Common myeloid progenitor, CD34-positive (primary cell): ENCODE measurements at regions not wholly inside any gene's neighbourhood (a gene's known extent, or its start where the extent isn't known, plus 50 kb on each side); places are given as distances from the start of the nearest gene placed in this dataset.
A peak's percentile ranks its signal among the peaks of the same experiment; 100 is the strongest.

Experiments
- CTCF ChIA-PET: fragments of 350-600 bp; sonication (Branson Sonifier 250); formaldehyde crosslinking; loops from one replicate; lab custom pipeline; 2021; ENCODE audit warnings: antibody characterized with exemption; lab: Charles Lee
- POLR2A ChIA-PET: fragments of 350-600 bp; sonication (Branson Sonifier 250); formaldehyde crosslinking; loops from one replicate; lab custom pipeline; 2021; ENCODE audit warnings: antibody characterized with exemption; lab: Charles Lee
- DNase-seq, 3 donors: peaks; one replicate each; pipeline versions ENCODE4 v3.0.0 to v3.0.0-alpha.2; 2013
- H3K27ac ChIP-seq, 2 experiments: 1 replicate in 1 of 2; 2 replicates in 1 of 2; pipeline ENCODE4 v1.7.0; 2013; ENCODE audit warnings: inconsistent platforms in 2 of 2, low read length in 2 of 2, mild to moderate bottlenecking in 2 of 2, low read depth in 1 of 2, moderate library complexity in 1 of 2; ENCODE audit not compliant: severe bottlenecking in 2 of 2, insufficient read depth in 1 of 2, poor library complexity in 1 of 2
- H3K27me3 ChIP-seq, 5 experiments: replicated peaks in 2 of 5; 1 replicate in 3 of 5; 2 replicates in 2 of 5; pipeline versions ENCODE4 v1.6.1 to v1.7.0; 2013; ENCODE audit warnings: low read length in 4 of 5, mild to moderate bottlenecking in 2 of 5, moderate library complexity in 2 of 5, inconsistent platforms in 1 of 5; ENCODE audit not compliant: insufficient read depth in 5 of 5, control insufficient read depth in 4 of 5
- H3K36me3 ChIP-seq, 4 experiments: 1 replicate in 2 of 4; 2 replicates in 2 of 4; pipeline versions ENCODE4 v1.6.1 to v1.7.0; 2013; ENCODE audit warnings: low read length in 3 of 4, control low read depth in 1 of 4, mild to moderate bottlenecking in 1 of 4; ENCODE audit not compliant: control insufficient read depth in 4 of 4, insufficient read depth in 4 of 4
- H3K4me1 ChIP-seq, 4 experiments: 1 replicate in 3 of 4; 2 replicates in 1 of 4; pipeline versions ENCODE4 v1.6.1 to v1.7.1; 2013; ENCODE audit warnings: low read length in 3 of 4, mild to moderate bottlenecking in 3 of 4, control low read depth in 1 of 4, inconsistent platforms in 1 of 4, moderate library complexity in 1 of 4; ENCODE audit not compliant: control insufficient read depth in 4 of 4, insufficient read depth in 4 of 4; ENCODE audit errors: control extremely low read depth in 1 of 4
- H3K4me3 ChIP-seq, 7 experiments: 1 replicate in 4 of 7; 2 replicates in 3 of 7; pipeline versions ENCODE4 v1.5.1 to v1.7.0; 2013; ENCODE audit warnings: mild to moderate bottlenecking in 7 of 7, low read length in 6 of 7, moderate library complexity in 6 of 7, inconsistent platforms in 2 of 7, low read depth in 2 of 7, control low read depth in 1 of 7; ENCODE audit not compliant: insufficient read depth in 4 of 7, control insufficient read depth in 1 of 7; ENCODE audit errors: extremely low read depth in 1 of 7
- H3K9me3 ChIP-seq, 5 experiments: 1 replicate in 4 of 5; 2 replicates in 1 of 5; pipeline versions ENCODE4 v1.6.1 to v1.7.1; 2013; ENCODE audit warnings: low read length in 4 of 5, mild to moderate bottlenecking in 2 of 5, inconsistent platforms in 1 of 5, low read depth in 1 of 5, moderate library complexity in 1 of 5; ENCODE audit not compliant: control insufficient read depth in 4 of 5, insufficient read depth in 2 of 5; ENCODE audit errors: control extremely low read depth in 1 of 5
- WGBS: methylation state at CpG from one replicate; pipeline ENCODE4 v1.1.5; 2013; ENCODE audit not compliant: insufficient coverage; 5-methylcytosine and 5-hydroxymethylcytosine counted together

DNA sequence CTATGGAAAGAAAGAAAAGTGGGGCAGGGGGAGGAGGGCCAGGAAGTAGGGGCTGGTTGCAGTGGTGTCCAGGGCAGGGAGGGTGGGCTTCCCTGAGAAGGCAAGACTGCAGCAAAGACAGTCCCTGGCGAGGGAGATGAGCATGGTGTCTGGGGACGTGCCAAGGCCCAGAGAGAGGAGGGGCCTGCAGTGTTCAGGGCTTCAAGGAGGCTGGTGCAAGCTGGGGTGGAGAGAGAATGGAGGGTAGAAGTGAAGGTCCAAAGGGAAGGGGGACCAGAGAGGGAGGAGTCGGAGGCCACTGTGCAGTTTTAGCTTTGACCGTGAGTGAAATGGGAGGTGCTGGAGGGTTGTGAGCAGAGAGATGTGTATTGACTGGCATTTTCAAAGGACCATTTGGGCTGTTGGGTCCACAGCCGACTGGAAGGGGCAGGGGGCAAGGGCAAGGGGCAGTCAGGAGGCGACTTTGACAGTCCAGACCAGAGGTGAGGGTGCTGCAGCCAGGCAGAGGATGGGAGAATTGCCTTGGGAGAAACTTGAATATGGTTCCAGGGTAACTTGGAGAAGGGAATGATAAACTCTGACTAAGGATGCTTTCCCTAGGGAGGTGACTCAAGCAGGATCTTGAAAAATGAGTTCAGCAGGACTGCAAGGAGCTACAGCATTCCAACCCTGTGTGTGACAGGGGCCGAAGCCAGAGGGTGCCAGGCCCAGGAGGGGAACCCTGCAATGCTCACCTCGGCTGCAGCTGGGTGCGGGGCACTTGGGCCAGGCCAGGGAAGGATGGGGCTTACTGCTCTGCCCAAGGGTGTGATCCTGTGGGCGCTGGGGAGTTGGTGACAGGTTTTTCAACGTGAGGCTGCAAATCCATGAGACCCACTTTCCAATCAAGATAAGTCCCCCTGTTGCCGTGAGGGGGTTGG lies 177.1 kb upstream of the HAAO start:
- Histone ChIP-seq H3K27me3 (no peaks in the 10 kb centered on the region), H3K9me3 (peaks cover 0 to 3% (median 0%) of the 10 kb centered on the region in 5 experiments), H3K36me3 (peaks cover 0 to 39% (median 4%) of the 10 kb centered on the region in 4 experiments), H3K4me1 (peaks cover 15 to 93% (median 79%) of the 10 kb centered on the region in 4 experiments), H3K27ac (peak overlapping the region; percentile 91 to 94), H3K4me3 (peak overlapping the region in 2 of 7 experiments; percentile 3 to 25)
- CTCF ChIA-PET, result interaction anchor here (0.8 to 9.9 kb wide), 8 partner anchors 16 to 515 kb away, joined by 3 to 87 read pairs (median 4); partner anchors contain the start of gene ZFP36L2
- 78% methylated on average over 10 of the region's 12 CpGs for WGBS
- POLR2A ChIA-PET, result interaction anchor here (1.0 to 2.4 kb wide), 3 partner anchors 8 to 42 kb away, joined by 3 to 12 read pairs (median 7); no protein-coding TSS in a partner anchor
- peak in 1 of 3 donors; percentile 48 for DNase-seq

DNA sequence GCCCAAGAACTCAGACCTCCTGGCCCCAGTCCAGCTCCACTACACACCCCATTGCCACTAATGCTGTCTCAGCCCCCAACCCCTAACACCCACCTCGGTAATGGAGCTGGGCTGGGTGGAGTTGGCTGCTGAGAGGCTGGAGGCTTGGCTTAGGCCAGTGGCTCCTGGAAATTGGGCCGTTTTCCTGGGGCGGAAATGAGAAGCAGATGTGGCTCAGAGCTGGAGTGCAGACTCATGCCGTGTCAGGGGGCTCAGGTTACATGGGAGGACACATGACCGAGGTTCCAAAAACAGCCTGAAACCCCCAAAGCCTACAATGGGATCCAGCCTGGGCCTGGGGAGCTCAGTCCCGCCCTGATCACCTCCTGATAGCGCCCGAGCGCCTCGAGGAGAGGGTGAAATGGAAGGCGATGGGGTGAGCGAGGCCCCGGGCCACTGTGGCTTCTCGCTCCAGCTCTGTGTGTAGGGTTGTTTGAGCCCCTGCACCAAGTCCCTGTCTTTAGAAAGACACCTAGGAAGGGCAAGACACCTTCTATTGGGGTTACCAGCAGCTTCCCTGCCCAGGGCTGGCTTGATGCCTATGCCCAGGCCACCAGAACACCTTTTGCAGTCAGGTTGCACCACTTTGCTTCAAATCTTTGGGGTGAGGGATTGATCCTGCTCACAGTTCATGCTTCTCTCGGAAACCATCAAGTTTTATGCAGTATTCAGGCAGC lies 175.7 kb upstream of the HAAO start:
- 7% methylated on average over 12 of the region's 15 CpGs for WGBS
- Histone ChIP-seq H3K36me3 (peaks cover 0 to 34% (median 4%) of the 10 kb centered on the region in 4 experiments), H3K9me3 (peaks cover 0 to 3% (median 0%) of the 10 kb centered on the region in 5 experiments), H3K4me3 (peak overlapping the region in 2 of 7 experiments; percentile 11 to 44), H3K27me3 (no peaks in the 10 kb centered on the region), H3K27ac (peak overlapping the region; percentile 91 to 94), H3K4me1 (peaks cover 17 to 93% (median 80%) of the 10 kb centered on the region in 4 experiments)
- peak; percentile 86 to 98 (median 98) for DNase-seq
- ChIA-PET CTCF (interaction anchor here (0.7 to 9.9 kb wide), 12 partner anchors 9 to 250 kb away, joined by 3 to 87 read pairs (median 4); no protein-coding TSS in a partner anchor), POLR2A (interaction anchor here (0.5 to 2.4 kb wide), 12 partner anchors 8 to 260 kb away, joined by 3 to 12 read pairs (median 6); partner anchors contain the start of gene ZFP36L2)

DNA sequence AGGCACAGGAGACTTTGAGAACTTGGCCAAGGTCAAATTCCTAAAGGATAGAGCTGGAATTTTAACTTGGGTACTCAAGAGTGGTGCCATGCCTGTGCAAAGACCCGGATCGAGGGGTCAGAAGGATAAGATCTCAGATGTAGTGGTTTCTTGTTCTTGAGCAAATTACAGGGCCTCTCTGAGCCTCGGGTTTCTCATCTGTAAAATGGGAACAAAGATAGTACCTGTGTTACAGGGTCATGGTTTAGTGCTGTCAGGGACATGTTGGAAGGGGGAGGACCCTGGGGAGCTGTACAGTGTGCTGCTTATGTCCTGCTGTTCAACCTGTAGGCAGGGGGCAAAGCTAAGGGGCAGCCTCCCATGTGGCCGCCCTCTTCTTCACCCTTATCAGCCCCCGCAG lies 173.5 kb upstream of the HAAO start:
- Histone ChIP-seq H3K27ac (peak overlapping the region; percentile 88 to 91), H3K9me3 (no peaks in the 10 kb centered on the region), H3K4me3 (no peak overlapping the region), H3K4me1 (peaks cover 27 to 98% (median 94%) of the 10 kb centered on the region in 4 experiments), H3K27me3 (no peaks in the 10 kb centered on the region), H3K36me3 (peaks cover 0 to 17% (median 1%) of the 10 kb centered on the region in 4 experiments)
- no peak for DNase-seq
- ChIA-PET POLR2A (interaction anchor here (1.2 to 6.4 kb wide), 2 partner anchors 168 to 261 kb away, joined by 3 to 57 read pairs; partner anchors contain the start of gene ZFP36L2), CTCF (interaction anchor here (5.8 to 9.9 kb wide), 3 partner anchors 10 to 19 kb away, joined by 52 to 87 read pairs (median 65); no protein-coding TSS in a partner anchor)
- WGBS, result 80% methylated on average over 4 of the region's 5 CpGs

DNA sequence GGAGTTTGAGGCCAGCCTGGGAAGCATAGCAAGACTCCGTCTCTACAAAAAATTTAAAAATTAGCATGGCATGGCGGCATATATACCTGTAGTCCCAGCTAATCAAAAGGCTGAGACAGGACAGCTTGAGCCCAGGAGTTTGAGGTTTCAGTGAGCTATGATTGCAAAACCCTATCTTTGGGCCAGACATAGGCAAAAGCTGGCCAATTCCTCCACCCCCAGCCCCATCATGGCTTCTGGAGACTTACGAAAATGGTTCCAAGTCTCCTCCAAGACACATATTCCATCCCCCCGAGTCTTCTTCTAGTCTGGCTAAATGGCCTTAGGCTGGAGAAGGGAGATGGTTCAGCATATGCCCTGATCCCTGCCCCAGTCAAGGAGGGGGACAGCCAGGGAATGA lies 172.8 kb upstream of the HAAO start:
- WGBS, result 88% methylated on average over 2 of the region's 4 CpGs
- H3K4me3 ChIP-seq, result no peak overlapping the region
- H3K27me3 ChIP-seq, result no peaks in the 10 kb centered on the region
- peak overlapping the region; percentile 88 to 91 for H3K27ac ChIP-seq
- CTCF ChIA-PET, result interaction anchor here (1.0 to 9.9 kb wide), 8 partner anchors 11 to 263 kb away, joined by 3 to 87 read pairs (median 14); partner anchors contain the start of gene ZFP36L2
- POLR2A ChIA-PET, result interaction anchor here (1.2 to 7.8 kb wide), 3 partner anchors 16 to 261 kb away, joined by 4 to 62 read pairs (median 57); partner anchors contain the start of gene ZFP36L2
- H3K9me3 ChIP-seq, result no peaks in the 10 kb centered on the region
- peaks cover 0 to 14% (median 0%) of the 10 kb centered on the region in 4 experiments for H3K36me3 ChIP-seq
- DNase-seq, result no peak
- peaks cover 28 to 99% (median 95%) of the 10 kb centered on the region in 4 experiments for H3K4me1 ChIP-seq

DNA sequence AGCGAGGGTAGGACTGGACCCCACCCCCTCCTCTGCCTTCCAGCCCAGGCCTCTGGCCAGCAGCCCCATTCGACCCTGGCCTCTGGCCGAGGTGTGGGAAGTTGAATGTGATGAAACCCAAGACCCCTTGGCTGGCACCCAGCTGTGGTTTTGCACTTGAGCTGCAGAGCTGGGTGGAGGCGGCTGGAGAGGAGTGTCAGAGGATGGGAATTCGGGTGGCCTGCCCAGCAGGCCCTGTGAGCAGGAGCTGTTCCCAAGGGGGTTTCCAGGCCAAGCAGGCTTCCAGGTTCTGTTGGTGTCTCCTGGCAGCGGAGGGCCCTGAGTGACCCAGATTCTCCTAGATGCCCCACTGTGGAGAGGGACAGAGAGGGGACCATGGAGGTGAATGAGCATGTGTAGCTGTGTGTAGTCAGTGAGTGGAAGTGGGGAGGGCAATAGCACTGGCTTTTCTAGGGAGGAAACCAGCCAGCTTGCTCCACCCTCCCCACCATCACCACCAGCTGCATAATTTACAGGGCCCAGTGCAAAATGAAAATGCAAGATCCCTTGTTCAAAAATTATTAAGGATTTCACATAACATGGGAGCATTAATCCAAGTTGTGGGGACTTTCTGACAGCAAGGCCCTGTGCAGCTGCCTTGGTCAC lies 172.2 kb upstream of the HAAO start:
- H3K27ac ChIP-seq, result peak overlapping the region; percentile 88 to 91
- POLR2A ChIA-PET, result interaction anchor here (0.7 to 7.8 kb wide), 6 partner anchors 10 to 262 kb away, joined by 3 to 62 read pairs (median 4); partner anchors contain the start of gene ZFP36L2
- no peaks in the 10 kb centered on the region for H3K9me3 ChIP-seq
- peak overlapping the region in 2 of 7 experiments; percentile 35 to 58 for H3K4me3 ChIP-seq
- peaks cover 0 to 9% (median 0%) of the 10 kb centered on the region in 4 experiments for H3K36me3 ChIP-seq
- no peaks in the 10 kb centered on the region for H3K27me3 ChIP-seq
- CTCF ChIA-PET, result interaction anchor here (0.9 to 9.9 kb wide), 9 partner anchors 11 to 264 kb away, joined by 3 to 87 read pairs (median 4); partner anchors contain the start of gene ZFP36L2
- peak in 2 of 3 donors; percentile 65 to 69 for DNase-seq
- WGBS, result 7% methylated on average over 3 of the region's 6 CpGs
- H3K4me1 ChIP-seq, result peaks cover 35 to 99% (median 95%) of the 10 kb centered on the region in 4 experiments
